Glutamatergic neuron (in vitro differentiated cells): ENCODE measurements at regions not wholly inside any gene's neighbourhood (a gene's known extent, or its start where the extent isn't known, plus 50 kb on each side); places are given as distances from the start of the nearest gene placed in this dataset.

Experiments
- DNase-seq: peaks from one replicate; pipeline ENCODE4 v3.0.0; 2022
- H3K27ac Mint-ChIP-seq: one replicate; pipeline ENCODE4 v1.8.0; 2020; ENCODE audit warnings: mild to moderate bottlenecking, mixed read lengths, inconsistent platforms; ENCODE audit not compliant: unreplicated experiment
- H3K27me3 Mint-ChIP-seq: one replicate; pipeline ENCODE4 v1.8.0; 2020; ENCODE audit warnings: mild to moderate bottlenecking, moderate library complexity, mixed read lengths, inconsistent platforms; ENCODE audit not compliant: unreplicated experiment
- H3K36me3 Mint-ChIP-seq: one replicate; pipeline ENCODE4 v1.8.0; 2020; ENCODE audit warnings: mild to moderate bottlenecking, mixed read lengths, inconsistent platforms; ENCODE audit not compliant: unreplicated experiment
- H3K4me1 Mint-ChIP-seq: one replicate; pipeline ENCODE4 v1.8.0; 2020; ENCODE audit warnings: mild to moderate bottlenecking, low read depth, mixed read lengths, inconsistent platforms; ENCODE audit not compliant: unreplicated experiment
- H3K4me3 Mint-ChIP-seq: one replicate; pipeline ENCODE4 v1.8.0; 2020; ENCODE audit warnings: mild to moderate bottlenecking, mixed read lengths, inconsistent platforms; ENCODE audit not compliant: unreplicated experiment
- H3K9me3 Mint-ChIP-seq: one replicate; pipeline ENCODE4 v1.8.0; 2020; ENCODE audit warnings: mild to moderate bottlenecking, moderate library complexity, mixed read lengths, inconsistent platforms; ENCODE audit not compliant: unreplicated experiment
- CTCF ChIP-seq: fragments of 200-600 bp; sonication (generic); IDR thresholded peaks from one replicate; pipeline ENCODE4 v1.5.0; 2021; ENCODE audit not compliant: partially characterized antibody, unreplicated experiment

- no peaks in the 10 kb centered on the region for H3K36me3 Mint-ChIP-seq
- no peaks in the 10 kb centered on the region for H3K27me3 Mint-ChIP-seq
- no peak overlapping the region for H3K27ac Mint-ChIP-seq
- TF ChIP-seq CTCF = no peak
- no peak for DNase-seq
- peaks cover 2% of the 10 kb centered on the region for H3K9me3 Mint-ChIP-seq
- H3K4me3 Mint-ChIP-seq = no peak overlapping the region
- no peaks in the 10 kb centered on the region for H3K4me1 Mint-ChIP-seq
These were observed 1761.2 kb upstream of the CELF4 start for GRCh38 chr18:39326772-39327171.

GRCh38 chr18:39325973-39326372 lies 1760.4 kb upstream of the CELF4 start:
- no peak for DNase-seq
- Mint-ChIP-seq H3K27ac (no peak overlapping the region), H3K4me1 (no peaks in the 10 kb centered on the region), H3K9me3 (peaks cover 2% of the 10 kb centered on the region), H3K4me3 (no peak overlapping the region), H3K27me3 (no peaks in the 10 kb centered on the region), H3K36me3 (no peaks in the 10 kb centered on the region)
- no peak for TF ChIP-seq CTCF

- no peaks in the 10 kb centered on the region for H3K4me1 Mint-ChIP-seq
- TF ChIP-seq CTCF = no peak
- H3K27ac Mint-ChIP-seq = no peak overlapping the region
- no peaks in the 10 kb centered on the region for H3K36me3 Mint-ChIP-seq
- no peaks in the 10 kb centered on the region for H3K27me3 Mint-ChIP-seq
- no peaks in the 10 kb centered on the region for H3K9me3 Mint-ChIP-seq
- no peak overlapping the region for H3K4me3 Mint-ChIP-seq
- no peak for DNase-seq
These were observed 1753.5 kb upstream of the CELF4 start for GRCh38 chr18:39319141-39319540.

- no peak for DNase-seq
- Mint-ChIP-seq H3K36me3 (no peaks in the 10 kb centered on the region), H3K9me3 (no peaks in the 10 kb centered on the region), H3K4me3 (no peak overlapping the region), H3K27ac (no peak overlapping the region), H3K27me3 (no peaks in the 10 kb centered on the region), H3K4me1 (no peaks in the 10 kb centered on the region)
- no peak for TF ChIP-seq CTCF
These were observed 1752.9 kb upstream of the CELF4 start for GRCh38 chr18:39318462-39318861.

GRCh38 chr18:39318008-39318407 lies 1752.4 kb upstream of the CELF4 start:
- DNase-seq = no peak
- no peaks in the 10 kb centered on the region for H3K9me3 Mint-ChIP-seq
- H3K36me3 Mint-ChIP-seq = no peaks in the 10 kb centered on the region
- H3K27me3 Mint-ChIP-seq = no peaks in the 10 kb centered on the region
- H3K4me3 Mint-ChIP-seq = no peak overlapping the region
- no peak overlapping the region for H3K27ac Mint-ChIP-seq
- H3K4me1 Mint-ChIP-seq = no peaks in the 10 kb centered on the region
- TF ChIP-seq CTCF = no peak
